ENCODE measurements at regions not wholly inside any gene's neighbourhood (a gene's known extent, or its start where the extent isn't known, plus 50 kb on each side); places are given as distances from the start of the nearest gene placed in this dataset.

DNA sequence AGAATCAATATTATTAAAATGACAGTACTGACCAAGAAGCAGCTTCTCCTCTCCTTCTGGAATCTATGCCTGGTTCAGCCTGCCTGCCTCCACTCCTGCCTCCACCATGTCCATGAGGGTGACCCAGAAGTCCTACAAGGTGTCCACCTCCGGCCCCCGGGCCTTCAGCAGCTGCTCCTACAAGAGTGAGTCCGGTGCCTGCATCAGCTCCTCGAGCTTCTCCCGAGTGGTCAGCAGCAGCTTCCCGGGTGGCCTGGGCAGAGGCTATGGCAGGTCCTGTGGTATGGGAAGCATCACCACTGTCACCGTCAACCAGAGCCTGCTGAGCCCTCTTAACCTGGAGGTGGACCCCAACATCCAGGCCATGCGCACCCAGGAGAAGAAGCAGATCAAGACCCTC lies 822.4 kb upstream of the NEGR1 start:
- no peak overlapping the region for H3K4me3 ChIP-seq
- intact Hi-C loops (cut with DNase I): no loop called here
- DNase-seq: peak; percentile 54
- 92 to 93% methylated on average over 8 of the region's 8 CpGs for WGBS, 2 donors
- no peaks in the 10 kb centered on the region for H3K27me3 ChIP-seq
- TF ChIP-seq POLR2A (IDR thresholded peaks at IDR 0.05) (no peak), POLR2AphosphoS5 (IDR thresholded peaks at IDR 0.05) (no peak), EP300 (IDR thresholded peaks at IDR 0.05) (no peak)
- TF ChIP-seq, protein P1, sequence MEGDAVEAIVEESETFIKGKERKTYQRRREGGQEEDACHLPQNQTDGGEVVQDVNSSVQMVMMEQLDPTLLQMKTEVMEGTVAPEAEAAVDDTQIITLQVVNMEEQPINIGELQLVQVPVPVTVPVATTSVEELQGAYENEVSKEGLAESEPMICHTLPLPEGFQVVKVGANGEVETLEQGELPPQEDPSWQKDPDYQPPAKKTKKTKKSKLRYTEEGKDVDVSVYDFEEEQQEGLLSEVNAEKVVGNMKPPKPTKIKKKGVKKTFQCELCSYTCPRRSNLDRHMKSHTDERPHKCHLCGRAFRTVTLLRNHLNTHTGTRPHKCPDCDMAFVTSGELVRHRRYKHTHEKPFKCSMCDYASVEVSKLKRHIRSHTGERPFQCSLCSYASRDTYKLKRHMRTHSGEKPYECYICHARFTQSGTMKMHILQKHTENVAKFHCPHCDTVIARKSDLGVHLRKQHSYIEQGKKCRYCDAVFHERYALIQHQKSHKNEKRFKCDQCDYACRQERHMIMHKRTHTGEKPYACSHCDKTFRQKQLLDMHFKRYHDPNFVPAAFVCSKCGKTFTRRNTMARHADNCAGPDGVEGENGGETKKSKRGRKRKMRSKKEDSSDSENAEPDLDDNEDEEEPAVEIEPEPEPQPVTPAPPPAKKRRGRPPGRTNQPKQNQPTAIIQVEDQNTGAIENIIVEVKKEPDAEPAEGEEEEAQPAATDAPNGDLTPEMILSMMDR (IDR thresholded peaks at IDR 0.05): no peak
- H3K4me1 ChIP-seq: no peaks in the 10 kb centered on the region
- H3K27ac ChIP-seq: no peak overlapping the region
- no peaks in the 10 kb centered on the region for H3K36me3 ChIP-seq
- no peaks in the 10 kb centered on the region for H3K9me3 ChIP-seq

DNA sequence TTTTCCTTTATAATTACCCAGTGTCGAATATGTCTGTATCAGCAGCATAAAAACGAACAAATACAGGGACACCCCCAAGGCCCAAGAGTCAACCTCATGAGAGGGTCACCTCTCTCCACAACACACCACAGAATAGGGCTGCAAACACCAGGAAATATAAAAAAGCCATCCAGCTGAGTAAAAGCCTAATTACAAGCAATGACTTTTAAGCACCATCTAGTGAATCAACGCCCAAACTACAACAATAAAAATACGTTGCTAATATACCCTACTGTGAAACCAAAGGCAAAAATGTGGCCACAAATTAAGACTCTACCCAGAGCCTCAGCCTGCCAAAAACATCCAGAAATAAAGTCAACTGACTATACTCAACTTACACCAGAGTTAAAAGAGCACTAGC lies 817.9 kb upstream of the NEGR1 start:
- intact Hi-C loops (cut with DNase I): no loop called here
- H3K27me3 ChIP-seq: no peaks in the 10 kb centered on the region
- no peak for DNase-seq
- H3K27ac ChIP-seq: no peak overlapping the region
- H3K9me3 ChIP-seq: no peaks in the 10 kb centered on the region
- TF ChIP-seq, protein P1 (IDR thresholded peaks at IDR 0.05): no peak
- TF ChIP-seq POLR2AphosphoS5 (IDR thresholded peaks at IDR 0.05): no peak
- no peak for TF ChIP-seq EP300 (IDR thresholded peaks at IDR 0.05)
- TF ChIP-seq POLR2A (IDR thresholded peaks at IDR 0.05): no peak
- H3K4me1 ChIP-seq: no peaks in the 10 kb centered on the region
- no peaks in the 10 kb centered on the region for H3K36me3 ChIP-seq
- 50 to 75% methylated on average over 4 of the region's 4 CpGs for WGBS, 2 donors
- no peak overlapping the region for H3K4me3 ChIP-seq

DNA sequence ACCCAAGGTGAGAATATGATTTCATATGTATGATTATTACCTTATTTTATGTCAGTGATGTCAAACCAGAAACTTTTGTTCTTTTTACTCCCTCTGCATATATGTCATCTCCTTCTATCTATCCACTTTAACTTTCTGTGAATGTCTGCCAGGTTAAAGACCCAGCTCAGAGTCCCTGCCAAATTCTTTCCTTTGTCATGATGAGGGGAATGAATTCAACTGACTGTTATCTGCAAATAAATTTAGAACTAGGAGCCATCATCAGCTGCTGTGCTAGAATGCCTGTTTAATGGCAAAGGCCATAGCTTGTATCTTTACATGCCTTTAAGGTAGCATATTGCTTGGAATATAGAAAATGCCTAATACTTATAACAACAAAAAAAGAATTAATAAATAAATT lies 815.6 kb upstream of the NEGR1 start:
- Histone ChIP-seq H3K27ac (no peak overlapping the region), H3K27me3 (no peaks in the 10 kb centered on the region)
- TF ChIP-seq, protein P1 (IDR thresholded peaks at IDR 0.05): no peak
- TF ChIP-seq POLR2A (IDR thresholded peaks at IDR 0.05) (no peak), EP300 (IDR thresholded peaks at IDR 0.05) (no peak), POLR2AphosphoS5 (IDR thresholded peaks at IDR 0.05) (no peak)

DNA sequence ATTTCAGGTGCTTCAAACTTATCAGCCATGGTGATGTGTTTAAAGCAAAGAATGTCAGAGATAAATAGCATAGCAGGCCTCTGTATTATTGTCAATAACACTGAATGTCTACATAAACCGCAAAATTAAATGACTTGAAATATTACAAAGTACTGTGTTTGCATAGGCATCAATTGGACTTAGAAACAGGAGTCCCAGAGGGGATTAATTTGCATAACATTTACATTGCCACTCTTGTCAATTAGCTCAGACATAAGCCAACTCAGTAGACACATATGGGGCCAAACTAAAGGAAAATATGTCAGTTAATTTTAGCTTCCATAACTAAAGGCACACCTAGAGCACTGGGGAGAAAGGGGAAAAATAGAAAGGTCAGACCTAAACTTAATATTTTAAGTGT lies 814.5 kb upstream of the NEGR1 start:
- no peak for DNase-seq
- Histone ChIP-seq H3K4me3 (no peak overlapping the region), H3K9me3 (peaks cover 0 to 3% (median 0%) of the 10 kb centered on the region in 4 donors), H3K27ac (no peak overlapping the region), H3K4me1 (no peaks in the 10 kb centered on the region), H3K27me3 (no peaks in the 10 kb centered on the region), H3K36me3 (no peaks in the 10 kb centered on the region)
- TF ChIP-seq, protein P1 (IDR thresholded peaks at IDR 0.05): no peak
- TF ChIP-seq POLR2AphosphoS5 (IDR thresholded peaks at IDR 0.05) (no peak), EP300 (IDR thresholded peaks at IDR 0.05) (no peak), POLR2A (IDR thresholded peaks at IDR 0.05) (no peak)
- intact Hi-C loops (cut with DNase I): no loop called here
- WGBS, 2 donors: 69 to 72% methylated on average over 1 of the region's 1 CpG

More for the DNA sequence above, 815.6 kb upstream of the NEGR1 start:
- no peak for DNase-seq
- no peak overlapping the region for H3K4me3 ChIP-seq
- no peaks in the 10 kb centered on the region for H3K9me3 ChIP-seq
- intact Hi-C loops (cut with DNase I): no loop called here
- no peaks in the 10 kb centered on the region for H3K4me1 ChIP-seq
- no peaks in the 10 kb centered on the region for H3K36me3 ChIP-seq

DNA sequence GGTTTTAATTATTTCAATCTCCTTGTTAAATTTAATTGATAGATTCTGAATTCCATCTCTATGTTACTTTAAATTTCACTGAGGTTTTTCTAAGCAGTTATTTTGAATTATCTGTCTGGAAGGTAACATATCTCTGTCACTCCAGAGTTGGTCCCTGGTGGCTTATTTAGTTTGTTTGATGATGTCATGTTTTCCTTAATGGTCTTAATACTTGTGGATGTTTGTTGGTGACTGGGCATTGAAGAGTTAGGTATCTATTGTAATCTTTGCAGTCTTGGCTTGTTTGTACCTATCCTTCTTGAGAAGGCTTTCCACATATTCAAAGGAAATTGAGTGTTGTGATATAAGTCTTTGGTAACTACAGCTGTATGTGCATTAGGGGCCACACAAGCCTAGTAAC lies 810.0 kb upstream of the NEGR1 start:
- H3K36me3 ChIP-seq: no peaks in the 10 kb centered on the region
- intact Hi-C loops (cut with DNase I): no loop called here
- peaks cover 0 to 6% (median 1%) of the 10 kb centered on the region in 4 donors for H3K9me3 ChIP-seq
- H3K27ac ChIP-seq: no peak overlapping the region
- no peaks in the 10 kb centered on the region for H3K4me1 ChIP-seq
- DNase-seq: no peak
- H3K27me3 ChIP-seq: no peaks in the 10 kb centered on the region
- H3K4me3 ChIP-seq: no peak overlapping the region
- TF ChIP-seq EP300 (IDR thresholded peaks at IDR 0.05) (no peak), POLR2A (IDR thresholded peaks at IDR 0.05) (no peak), POLR2AphosphoS5 (IDR thresholded peaks at IDR 0.05) (no peak)
- TF ChIP-seq, protein P1 (IDR thresholded peaks at IDR 0.05): no peak

All from sigmoid colon (tissue), 6 donors.